ENCODE measurements at regions not wholly inside any gene's neighbourhood (a gene's known extent, or its start where the extent isn't known, plus 50 kb on each side); places are given as distances from the start of the nearest gene placed in this dataset.

DNA sequence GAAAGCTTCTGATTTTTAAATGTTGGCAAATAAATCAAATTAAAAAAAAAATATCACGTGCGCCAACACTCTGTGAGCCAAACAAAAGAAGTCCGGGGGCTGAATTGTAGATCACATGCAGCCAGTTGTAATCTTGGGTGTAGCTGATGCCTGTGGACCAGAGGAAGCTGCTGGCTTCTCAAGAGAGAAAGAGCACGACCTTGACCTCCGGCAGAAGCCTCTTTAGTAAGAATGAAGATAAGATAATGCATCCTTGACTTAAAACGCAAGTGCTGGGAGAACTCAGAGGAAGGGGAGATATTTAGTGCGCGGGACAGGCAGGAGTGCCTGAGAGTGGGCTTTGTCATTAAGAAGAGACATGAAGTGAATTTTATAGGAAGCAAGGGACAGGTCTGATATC, 162.8 kb upstream of the TBX3 start:
- Histone ChIP-seq H3K27ac (no peak overlapping the region), H3K4me3 (ENCODE audit: low read depth in 1 of 2, low read length in 1 of 2) (no peak overlapping the region), H3K36me3 (no peaks in the 10 kb centered on the region), H3K4me1 (ENCODE audit: control insufficient read depth in 1 of 2, insufficient read depth in 1 of 2, low read depth in 1 of 2, low read length in 1 of 2) (no peaks in the 10 kb centered on the region), H3K9me3 (no peaks in the 10 kb centered on the region), H3K27me3 (no peaks in the 10 kb centered on the region)
- TF ChIP-seq, protein P1, sequence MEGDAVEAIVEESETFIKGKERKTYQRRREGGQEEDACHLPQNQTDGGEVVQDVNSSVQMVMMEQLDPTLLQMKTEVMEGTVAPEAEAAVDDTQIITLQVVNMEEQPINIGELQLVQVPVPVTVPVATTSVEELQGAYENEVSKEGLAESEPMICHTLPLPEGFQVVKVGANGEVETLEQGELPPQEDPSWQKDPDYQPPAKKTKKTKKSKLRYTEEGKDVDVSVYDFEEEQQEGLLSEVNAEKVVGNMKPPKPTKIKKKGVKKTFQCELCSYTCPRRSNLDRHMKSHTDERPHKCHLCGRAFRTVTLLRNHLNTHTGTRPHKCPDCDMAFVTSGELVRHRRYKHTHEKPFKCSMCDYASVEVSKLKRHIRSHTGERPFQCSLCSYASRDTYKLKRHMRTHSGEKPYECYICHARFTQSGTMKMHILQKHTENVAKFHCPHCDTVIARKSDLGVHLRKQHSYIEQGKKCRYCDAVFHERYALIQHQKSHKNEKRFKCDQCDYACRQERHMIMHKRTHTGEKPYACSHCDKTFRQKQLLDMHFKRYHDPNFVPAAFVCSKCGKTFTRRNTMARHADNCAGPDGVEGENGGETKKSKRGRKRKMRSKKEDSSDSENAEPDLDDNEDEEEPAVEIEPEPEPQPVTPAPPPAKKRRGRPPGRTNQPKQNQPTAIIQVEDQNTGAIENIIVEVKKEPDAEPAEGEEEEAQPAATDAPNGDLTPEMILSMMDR (IDR thresholded peaks at IDR 0.05), result no peak

DNA sequence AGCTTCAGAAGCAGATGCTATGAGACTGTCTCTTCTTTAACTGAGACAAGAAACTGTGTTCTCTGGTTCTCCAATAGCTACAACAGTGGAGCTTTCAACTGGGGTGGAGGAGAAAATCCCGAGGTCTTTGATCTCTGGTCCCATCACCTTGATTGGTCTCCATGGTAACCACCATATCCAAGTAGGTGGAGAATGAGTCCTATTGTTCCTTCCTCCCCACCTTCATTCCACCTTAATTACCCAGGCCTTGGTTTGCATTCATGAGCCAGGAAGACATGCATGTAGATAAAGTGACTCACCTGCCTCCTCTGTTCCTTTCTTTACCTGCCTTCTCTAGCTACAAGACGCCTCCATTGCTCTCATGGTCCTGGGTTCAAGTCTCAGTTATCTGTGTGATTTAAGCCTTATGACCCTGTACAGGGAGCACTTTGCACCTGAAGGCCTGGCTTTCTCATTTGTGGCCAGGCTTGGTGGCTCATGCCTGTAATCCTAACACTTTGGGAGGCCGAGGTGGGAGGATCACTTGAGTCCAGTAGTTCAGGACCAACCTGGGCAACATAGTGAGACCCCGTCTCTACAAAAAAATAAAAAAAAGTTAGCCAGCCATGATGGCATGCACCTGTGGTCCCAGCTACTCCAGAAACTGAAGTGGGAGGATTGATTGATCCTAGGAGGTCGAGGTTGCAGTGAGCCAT, 157.7 kb upstream of the TBX3 start:
- no peaks in the 10 kb centered on the region for H3K4me1 ChIP-seq (ENCODE audit: control insufficient read depth in 1 of 2, insufficient read depth in 1 of 2, low read depth in 1 of 2, low read length in 1 of 2)
- H3K9me3 ChIP-seq, result no peaks in the 10 kb centered on the region
- TF ChIP-seq, protein P1 (IDR thresholded peaks at IDR 0.05), result no peak
- no peaks in the 10 kb centered on the region for H3K27me3 ChIP-seq
- no peak overlapping the region for H3K27ac ChIP-seq
- H3K36me3 ChIP-seq, result no peaks in the 10 kb centered on the region
- no peak overlapping the region for H3K4me3 ChIP-seq (ENCODE audit: low read depth in 1 of 2, low read length in 1 of 2)

DNA sequence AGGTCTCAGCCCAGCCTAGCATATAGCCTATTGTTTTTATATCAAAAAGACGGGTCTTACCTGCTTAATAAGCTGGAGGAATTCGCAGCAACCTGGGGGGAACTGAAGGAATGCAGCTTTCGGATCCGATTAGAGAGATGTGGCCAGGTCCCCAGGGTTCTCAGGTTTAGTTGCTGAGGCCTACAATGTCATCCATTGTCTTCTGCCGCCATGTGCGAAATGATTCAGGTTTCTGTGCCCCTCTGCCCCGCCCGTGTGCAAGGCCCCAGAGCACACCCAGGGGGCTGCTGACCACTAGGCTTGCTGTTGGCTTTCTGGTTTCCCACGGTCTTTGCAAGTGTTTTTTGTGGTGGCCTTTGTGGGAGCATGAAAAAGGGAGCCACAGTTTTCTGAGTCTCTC, 154.5 kb upstream of the TBX3 start:
- H3K9me3 ChIP-seq, result no peaks in the 10 kb centered on the region
- no peaks in the 10 kb centered on the region for H3K27me3 ChIP-seq
- no peaks in the 10 kb centered on the region for H3K36me3 ChIP-seq
- H3K4me1 ChIP-seq (ENCODE audit: control insufficient read depth in 1 of 2, insufficient read depth in 1 of 2, low read depth in 1 of 2, low read length in 1 of 2), result no peaks in the 10 kb centered on the region
- TF ChIP-seq, protein P1 (IDR thresholded peaks at IDR 0.05), result no peak
- H3K27ac ChIP-seq, result no peak overlapping the region
- H3K4me3 ChIP-seq (ENCODE audit: low read depth in 1 of 2, low read length in 1 of 2), result no peak overlapping the region

DNA sequence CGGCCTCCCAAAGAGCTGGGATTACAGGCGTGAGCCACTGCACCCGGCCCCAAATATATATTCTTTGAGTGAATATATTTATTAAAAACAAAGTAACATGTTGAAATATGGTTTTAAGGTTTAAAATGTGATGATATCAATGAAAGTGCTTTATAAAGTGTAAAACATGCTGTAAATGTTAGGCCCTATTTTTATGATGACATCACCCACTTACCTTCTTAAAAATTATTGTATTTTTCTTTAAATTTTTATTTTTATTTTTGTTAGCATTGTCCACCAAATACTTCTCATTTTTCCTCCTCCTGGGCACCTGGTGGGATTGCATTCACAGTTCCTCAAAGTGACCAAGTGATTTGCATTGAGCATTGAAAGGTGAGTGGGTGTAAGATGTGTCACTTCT, 152.6 kb upstream of the TBX3 start:
- H3K36me3 ChIP-seq, result no peaks in the 10 kb centered on the region
- H3K27me3 ChIP-seq, result no peaks in the 10 kb centered on the region
- TF ChIP-seq, protein P1 (IDR thresholded peaks at IDR 0.05), result no peak
- no peaks in the 10 kb centered on the region for H3K9me3 ChIP-seq
- no peaks in the 10 kb centered on the region for H3K4me1 ChIP-seq (ENCODE audit: control insufficient read depth in 1 of 2, insufficient read depth in 1 of 2, low read depth in 1 of 2, low read length in 1 of 2)
- H3K4me3 ChIP-seq (ENCODE audit: low read depth in 1 of 2, low read length in 1 of 2), result no peak overlapping the region
- no peak overlapping the region for H3K27ac ChIP-seq

DNA sequence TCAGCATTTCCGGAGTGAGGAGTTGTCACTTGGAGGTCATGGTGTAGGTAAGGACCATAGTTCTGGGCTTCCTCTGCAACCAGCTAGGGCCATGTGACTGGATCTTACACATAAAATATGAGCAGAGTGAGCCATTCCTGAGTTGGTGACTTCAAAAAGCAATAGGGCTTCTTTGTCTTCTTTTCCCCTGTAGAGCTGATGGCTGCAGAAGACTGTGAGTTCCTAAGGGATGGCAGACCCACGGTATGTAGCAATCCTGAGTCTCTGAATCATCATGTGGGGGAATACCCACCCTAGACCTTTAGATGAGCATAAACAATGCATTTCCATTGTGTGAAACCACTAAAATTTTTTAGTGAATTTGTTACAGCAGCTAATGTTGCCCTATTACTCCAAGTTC, 151.1 kb upstream of the TBX3 start:
- TF ChIP-seq, protein P1 (IDR thresholded peaks at IDR 0.05), result no peak
- Histone ChIP-seq H3K27me3 (no peaks in the 10 kb centered on the region), H3K9me3 (no peaks in the 10 kb centered on the region), H3K36me3 (no peaks in the 10 kb centered on the region), H3K4me3 (ENCODE audit: low read depth in 1 of 2, low read length in 1 of 2) (no peak overlapping the region), H3K4me1 (ENCODE audit: control insufficient read depth in 1 of 2, insufficient read depth in 1 of 2, low read depth in 1 of 2, low read length in 1 of 2) (no peaks in the 10 kb centered on the region), H3K27ac (no peak overlapping the region)
